Stimulated activated CD4-positive, alpha-beta T cell treated with anti-CD3 and anti-CD28 coated beads, Interleukin-12 subunit alpha, Interleukin-12 subunit beta, amount 100 ng/mL, for 24 hours (primary cell): ENCODE measurements at regions not wholly inside any gene's neighbourhood (a gene's known extent, or its start where the extent isn't known, plus 50 kb on each side); places are given as distances from the start of the nearest gene placed in this dataset.

ENCODE experiments used
- DNase-seq, 2 experiments: peaks; one replicate each; pipeline ENCODE4 v3.0.0-alpha.2; 2020; ENCODE audit warnings: low read depth in 2 of 2

GRCh38 chr3:23644099-23644498 is 161.7 kb upstream of the UBE2E1 start:
- no peak for DNase-seq

GRCh38 chr3:23644676-23645075 is 161.1 kb upstream of the UBE2E1 start:
- no peak for DNase-seq

- DNase-seq: no peak
Measured at GRCh38 chr3:23645533-23646183, 160.1 kb upstream of the UBE2E1 start.

GRCh38 chr3:23646184-23646920 is 159.4 kb upstream of the UBE2E1 start:
- DNase-seq: no peak

GRCh38 chr3:23647706-23648258 is 158.0 kb upstream of the UBE2E1 start:
- DNase-seq: no peak

- no peak for DNase-seq
Measured at GRCh38 chr3:23648326-23648995, 157.3 kb upstream of the UBE2E1 start.

GRCh38 chr3:23648996-23649395 is 156.8 kb upstream of the UBE2E1 start:
- DNase-seq: no peak

GRCh38 chr3:23649448-23649847 is 156.3 kb upstream of the UBE2E1 start:
- DNase-seq: no peak

- no peak for DNase-seq
Measured at GRCh38 chr3:23650371-23651140, 155.2 kb upstream of the UBE2E1 start.

GRCh38 chr3:23653647-23654525 is 151.9 kb upstream of the UBE2E1 start:
- no peak for DNase-seq

- DNase-seq: no peak
Measured at GRCh38 chr3:23654571-23654970, 151.2 kb upstream of the UBE2E1 start.

- DNase-seq: no peak
Measured at GRCh38 chr3:23655749-23656148, 150.0 kb upstream of the UBE2E1 start.

GRCh38 chr3:23656199-23656598 is 149.6 kb upstream of the UBE2E1 start:
- DNase-seq: no peak

GRCh38 chr3:23656821-23657220 is 148.9 kb upstream of the UBE2E1 start:
- DNase-seq: no peak

- no peak for DNase-seq
Measured at GRCh38 chr3:23657647-23658046, 148.1 kb upstream of the UBE2E1 start.

GRCh38 chr3:23659274-23659673 is 146.5 kb upstream of the UBE2E1 start:
- DNase-seq: no peak

GRCh38 chr3:23659840-23660430 is 145.8 kb upstream of the UBE2E1 start:
- DNase-seq: no peak

- DNase-seq: no peak
Measured at GRCh38 chr3:23662079-23662617, 143.6 kb upstream of the UBE2E1 start.

GRCh38 chr3:23663246-23663645 is 142.5 kb upstream of the UBE2E1 start:
- DNase-seq: no peak

- DNase-seq: no peak
Measured at GRCh38 chr3:23663661-23664186, 142.0 kb upstream of the UBE2E1 start.
